ENCODE measurements at regions not wholly inside any gene's neighbourhood (a gene's known extent, or its start where the extent isn't known, plus 50 kb on each side); places are given as distances from the start of the nearest gene placed in this dataset.

- TF ChIP-seq, protein P1, sequence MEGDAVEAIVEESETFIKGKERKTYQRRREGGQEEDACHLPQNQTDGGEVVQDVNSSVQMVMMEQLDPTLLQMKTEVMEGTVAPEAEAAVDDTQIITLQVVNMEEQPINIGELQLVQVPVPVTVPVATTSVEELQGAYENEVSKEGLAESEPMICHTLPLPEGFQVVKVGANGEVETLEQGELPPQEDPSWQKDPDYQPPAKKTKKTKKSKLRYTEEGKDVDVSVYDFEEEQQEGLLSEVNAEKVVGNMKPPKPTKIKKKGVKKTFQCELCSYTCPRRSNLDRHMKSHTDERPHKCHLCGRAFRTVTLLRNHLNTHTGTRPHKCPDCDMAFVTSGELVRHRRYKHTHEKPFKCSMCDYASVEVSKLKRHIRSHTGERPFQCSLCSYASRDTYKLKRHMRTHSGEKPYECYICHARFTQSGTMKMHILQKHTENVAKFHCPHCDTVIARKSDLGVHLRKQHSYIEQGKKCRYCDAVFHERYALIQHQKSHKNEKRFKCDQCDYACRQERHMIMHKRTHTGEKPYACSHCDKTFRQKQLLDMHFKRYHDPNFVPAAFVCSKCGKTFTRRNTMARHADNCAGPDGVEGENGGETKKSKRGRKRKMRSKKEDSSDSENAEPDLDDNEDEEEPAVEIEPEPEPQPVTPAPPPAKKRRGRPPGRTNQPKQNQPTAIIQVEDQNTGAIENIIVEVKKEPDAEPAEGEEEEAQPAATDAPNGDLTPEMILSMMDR (IDR thresholded peaks at IDR 0.05): no peak
- TF ChIP-seq POLR2A (IDR thresholded peaks at IDR 0.05) (no peak), POLR2AphosphoS5 (IDR thresholded peaks at IDR 0.05) (no peak), EP300 (IDR thresholded peaks at IDR 0.05; ENCODE audit: low read depth) (no peak)
These were observed 117.6 kb upstream of the ROBO1 start for GRCh38 chr3:79885407-79885806.
